ENCODE measurements at regions not wholly inside any gene's neighbourhood (a gene's known extent, or its start where the extent isn't known, plus 50 kb on each side); places are given as distances from the start of the nearest gene placed in this dataset.

- H3K4me3 ChIP-seq (replicated peaks; ENCODE audit: insufficient read depth, low read length): no peak overlapping the region
- no peaks in the 10 kb centered on the region for H3K27me3 ChIP-seq (ENCODE audit: insufficient read depth, poor library complexity, severe bottlenecking)
- TF ChIP-seq SPI1 (IDR thresholded peaks at IDR 0.05; ENCODE audit: borderline replicate concordance, low read depth) (no peak), GABPA (IDR thresholded peaks at IDR 0.05; ENCODE audit: low read depth) (no peak), POLR2AphosphoS5 (IDR thresholded peaks at IDR 0.05; ENCODE audit: low read depth) (no peak), CTCF (IDR thresholded peaks at IDR 0.05; ENCODE audit: insufficient read depth, low read length) (no peak), REST (IDR thresholded peaks at IDR 0.05; ENCODE audit: insufficient replicate concordance, low read depth) (no peak)
- H3K27ac ChIP-seq (replicated peaks): no peak overlapping the region
- no peak for DNase-seq (ENCODE audit: low read depth in 1 of 2, low spot score in 1 of 2)
Observed at GRCh38 chr4:89358935-89359638, 51.5 kb upstream of the GPRIN3 start.

- no peak for TF ChIP-seq GABPA (IDR thresholded peaks at IDR 0.05; ENCODE audit: low read depth)
- no peak for DNase-seq (ENCODE audit: low read depth in 1 of 2, low spot score in 1 of 2)
- no peaks in the 10 kb centered on the region for H3K27me3 ChIP-seq (ENCODE audit: insufficient read depth, poor library complexity, severe bottlenecking)
Observed at GRCh38 chr4:89357787-89358186, 50.2 kb upstream of the GPRIN3 start.

More at GRCh38 chr4:89357787-89358186, 50.2 kb upstream of the GPRIN3 start:
- Histone ChIP-seq H3K27ac (replicated peaks) (no peak overlapping the region), H3K4me3 (replicated peaks; ENCODE audit: insufficient read depth, low read length) (no peak overlapping the region)

Measured in HL-60 (cell line).